ENCODE measurements at regions not wholly inside any gene's neighbourhood (a gene's known extent, or its start where the extent isn't known, plus 50 kb on each side); places are given as distances from the start of the nearest gene placed in this dataset.

DNA sequence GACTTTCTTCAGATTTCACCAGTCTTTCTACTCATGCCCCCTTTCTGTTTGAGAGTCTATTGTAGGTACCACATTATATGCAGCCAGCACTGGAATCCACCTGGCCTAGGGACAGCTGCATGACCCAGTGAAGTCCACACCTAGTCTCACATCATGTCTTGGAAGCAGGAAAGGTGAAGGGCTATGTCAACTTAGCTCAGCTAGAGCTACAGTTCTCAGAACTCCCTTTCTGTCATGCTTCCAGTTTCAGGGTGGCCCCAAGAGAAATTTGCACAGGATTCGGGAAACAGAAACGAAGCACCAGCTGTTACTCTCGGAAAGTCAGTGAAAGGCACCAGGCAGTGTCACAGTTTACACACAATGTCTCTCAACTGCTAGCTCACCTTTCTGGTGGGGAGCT lies 51.6 kb upstream of the NLRP1 start:
- DNase-seq (ENCODE audit: low read depth in 2 of 2) = no peak

DNA sequence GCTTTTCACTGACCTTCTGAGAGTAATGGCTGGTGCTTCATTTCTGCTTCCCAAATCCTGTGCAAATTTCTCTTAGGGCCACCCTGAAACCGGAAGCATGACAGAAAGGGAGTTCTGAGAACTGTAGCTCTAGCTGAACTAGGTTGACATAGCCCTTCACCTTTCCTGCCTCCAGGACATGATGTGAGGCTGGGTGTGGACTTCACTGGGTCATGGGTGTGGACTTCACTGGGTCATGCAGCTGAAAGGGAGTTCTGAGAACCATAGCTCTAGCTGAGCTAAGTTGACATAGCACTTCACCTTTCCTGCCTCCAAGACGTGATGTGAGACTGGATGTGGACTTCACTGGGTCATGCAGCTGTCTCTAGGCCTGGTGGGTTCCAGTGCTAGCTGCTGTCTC lies 54.3 kb upstream of the NLRP1 start:
- DNase-seq (ENCODE audit: low read depth in 2 of 2) = no peak

DNA sequence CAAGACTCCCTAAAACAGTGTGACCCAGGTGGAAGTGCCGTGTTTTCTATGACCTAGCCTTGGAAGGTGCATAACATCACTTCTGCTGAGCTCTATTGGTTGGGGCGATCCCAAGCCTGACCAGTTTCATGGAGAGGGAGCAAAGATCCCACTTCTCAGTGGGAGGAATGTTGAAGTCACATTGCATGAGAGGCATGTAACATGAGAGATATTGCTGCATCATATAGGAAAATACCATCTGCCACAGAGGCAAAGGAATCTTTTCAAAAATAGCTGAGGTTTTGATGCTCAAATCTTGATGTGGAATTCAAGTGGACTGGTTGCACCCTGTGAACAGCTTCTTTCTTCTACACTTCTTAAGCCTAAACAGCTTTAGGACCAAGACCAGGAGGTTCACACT lies 56.4 kb upstream of the NLRP1 start:
- no peak for DNase-seq (ENCODE audit: low read depth in 2 of 2)

DNA sequence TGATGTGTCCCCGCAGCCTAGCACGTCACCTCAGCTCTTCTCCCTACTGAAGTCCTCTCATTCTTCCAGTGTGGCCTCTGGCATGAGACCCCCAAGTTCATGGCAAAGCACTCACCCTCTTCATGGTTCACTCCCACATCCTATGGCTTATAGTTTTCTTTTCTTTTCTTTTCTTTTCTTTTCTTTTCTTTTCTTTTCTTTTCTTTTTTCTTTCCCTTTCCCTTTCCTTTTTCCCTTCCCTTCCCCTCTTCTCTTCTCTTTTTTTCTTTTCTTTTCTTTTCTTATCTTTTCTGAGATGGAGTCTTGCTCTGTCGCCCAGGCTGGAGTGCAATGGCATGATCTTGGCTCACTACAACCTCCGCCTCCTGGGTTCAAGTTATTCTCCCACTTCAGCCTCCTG lies 58.4 kb upstream of the NLRP1 start:
- no peak for DNase-seq (ENCODE audit: low read depth in 2 of 2)

DNA sequence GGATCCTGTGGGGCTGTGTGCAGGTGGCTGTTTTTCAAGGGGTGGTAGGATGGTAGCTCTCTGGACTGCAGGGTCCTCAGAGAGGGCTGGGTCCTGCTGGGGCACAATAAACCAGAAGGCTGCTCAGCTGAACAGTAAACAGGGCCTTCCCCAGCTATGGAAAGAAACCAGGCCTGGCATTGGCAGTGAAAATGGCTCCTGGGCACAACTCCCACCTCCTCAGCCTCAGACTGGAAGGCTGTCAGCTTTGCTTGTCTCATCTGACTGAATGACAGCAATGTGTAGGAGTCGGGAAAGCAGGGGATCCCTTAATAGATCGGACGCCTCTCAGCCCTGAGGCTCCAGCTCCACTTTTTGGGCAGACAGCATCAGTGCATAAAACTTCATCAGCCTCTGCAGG lies 59.8 kb upstream of the NLRP1 start:
- no peak for DNase-seq (ENCODE audit: low read depth in 2 of 2)

DNA sequence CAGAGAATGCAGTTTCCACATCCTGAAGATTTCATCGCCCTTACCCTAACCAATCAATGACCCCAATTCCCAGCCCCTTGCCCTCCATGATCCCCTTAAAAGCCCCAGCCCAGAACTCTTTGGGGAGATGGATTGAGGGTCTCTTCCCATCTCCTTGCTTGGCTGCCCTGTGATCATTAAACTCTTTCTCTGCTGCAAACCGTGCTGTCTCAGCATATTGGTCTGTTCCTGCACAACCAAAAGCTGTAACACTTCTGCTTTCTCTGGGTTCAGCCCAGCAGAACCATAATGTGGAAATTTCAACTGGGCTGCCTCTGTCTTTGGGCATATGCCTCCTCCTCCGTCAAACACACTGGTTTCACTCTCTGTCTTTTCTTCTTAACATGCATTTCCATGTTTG lies 67.0 kb upstream of the NLRP1 start:
- no peak for DNase-seq (ENCODE audit: low read depth in 2 of 2)

DNA sequence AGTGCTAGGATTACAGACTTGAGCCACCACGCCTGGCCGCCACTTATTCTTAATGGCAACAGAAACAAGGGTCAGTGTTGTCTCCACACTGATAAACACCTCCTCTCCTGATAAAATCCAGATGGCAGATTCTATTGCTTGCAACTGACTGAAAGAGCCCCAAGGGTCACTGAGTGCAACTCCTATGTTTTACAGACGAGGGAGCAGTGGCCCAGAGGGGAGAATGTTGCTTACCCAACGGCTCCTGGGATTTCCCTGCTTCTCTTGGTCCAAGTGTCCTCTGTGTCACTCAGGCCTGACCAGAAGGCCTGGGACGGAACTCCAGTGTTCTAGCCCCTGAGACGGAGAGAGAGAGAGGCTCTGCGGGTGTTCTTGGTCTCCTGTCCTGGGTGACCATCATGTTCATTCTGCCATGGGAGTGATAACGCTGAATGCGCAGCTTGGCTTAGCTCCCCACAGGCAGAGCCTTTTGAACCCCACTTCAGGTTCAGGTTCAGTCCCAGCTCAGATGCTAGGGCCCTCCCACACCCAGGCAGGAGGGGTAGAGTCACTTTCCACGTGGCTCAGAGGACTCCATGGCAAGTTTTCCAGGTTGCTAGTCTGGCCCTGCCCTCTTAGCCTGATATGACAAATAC lies 77.3 kb upstream of the NLRP1 start:
- DNase-seq (ENCODE audit: low read depth in 2 of 2) = no peak

DNA sequence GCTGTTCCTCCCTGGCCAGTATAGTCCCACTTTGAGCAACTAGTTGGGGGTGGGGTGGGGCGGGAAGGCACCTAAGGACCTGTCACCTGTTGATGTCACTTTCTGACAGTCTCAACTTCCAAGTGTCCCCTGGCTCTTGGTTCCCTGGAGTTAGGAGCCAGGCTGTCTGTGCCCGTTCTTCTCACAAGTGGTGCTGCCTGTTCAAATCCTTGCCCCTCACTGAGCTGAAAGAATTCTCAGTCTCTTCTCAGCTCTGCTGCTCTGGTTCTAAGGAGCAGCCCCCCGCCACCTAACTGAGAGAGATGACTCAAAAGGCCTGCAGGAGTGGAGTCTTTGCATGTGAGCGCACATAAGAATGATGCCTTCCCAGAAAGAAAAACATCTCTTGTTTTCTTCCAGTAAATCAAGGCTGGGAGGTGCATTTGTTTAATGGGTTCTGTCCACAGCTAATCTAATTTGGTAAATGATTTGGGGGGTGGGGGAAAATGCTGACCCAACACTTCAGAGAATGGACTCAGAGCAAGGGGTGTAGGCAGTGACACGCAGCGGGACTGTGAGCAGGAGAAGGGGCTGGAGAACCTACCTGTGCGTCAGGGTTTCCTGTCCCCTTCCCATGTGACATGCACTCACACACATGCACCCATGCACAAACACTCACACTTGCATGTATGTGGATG lies 78.2 kb upstream of the NLRP1 start:
- no peak for DNase-seq (ENCODE audit: low read depth in 2 of 2)

DNA sequence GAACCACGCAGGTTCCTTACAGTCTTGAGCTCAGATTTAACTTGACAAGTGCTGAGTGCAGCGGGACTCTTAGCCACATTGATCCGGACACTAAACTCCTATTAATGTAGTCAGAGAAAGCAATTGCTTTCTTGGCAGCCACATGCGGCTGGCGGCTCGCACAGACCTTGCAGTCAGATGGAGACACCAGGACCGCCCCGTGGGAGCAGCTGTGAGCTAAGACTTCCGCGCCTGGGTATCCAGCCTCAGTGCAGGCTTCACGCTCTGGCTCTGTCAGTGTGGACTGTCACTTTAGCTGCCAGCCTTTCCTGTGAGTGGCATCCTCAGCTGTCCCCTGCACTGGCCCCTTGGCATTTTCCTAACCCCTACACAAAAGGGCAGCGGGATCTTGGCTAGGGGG lies 80.9 kb upstream of the NLRP1 start:
- DNase-seq (ENCODE audit: low read depth in 2 of 2) = no peak

DNA sequence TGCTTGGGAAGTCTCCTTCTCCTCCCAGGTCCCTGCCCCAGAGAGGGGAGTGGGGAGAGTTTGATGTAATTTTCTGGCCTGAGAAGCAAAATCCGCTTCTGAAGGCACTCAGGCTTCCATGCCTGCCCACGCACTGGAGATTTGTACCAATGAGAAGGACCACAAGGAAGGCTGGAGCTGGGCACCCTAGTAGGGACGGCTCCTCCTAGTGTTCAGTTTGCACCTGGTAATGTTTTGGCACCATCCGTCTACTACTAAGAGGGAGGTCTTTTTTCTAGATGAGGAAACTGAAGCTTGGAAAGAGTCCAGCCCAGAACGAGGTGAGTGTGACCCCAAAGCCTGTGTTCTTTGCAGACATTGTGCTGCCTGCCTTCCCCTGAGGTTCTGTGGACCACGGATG lies 83.6 kb upstream of the NLRP1 start:
- DNase-seq (ENCODE audit: low read depth in 2 of 2) = no peak

DNA sequence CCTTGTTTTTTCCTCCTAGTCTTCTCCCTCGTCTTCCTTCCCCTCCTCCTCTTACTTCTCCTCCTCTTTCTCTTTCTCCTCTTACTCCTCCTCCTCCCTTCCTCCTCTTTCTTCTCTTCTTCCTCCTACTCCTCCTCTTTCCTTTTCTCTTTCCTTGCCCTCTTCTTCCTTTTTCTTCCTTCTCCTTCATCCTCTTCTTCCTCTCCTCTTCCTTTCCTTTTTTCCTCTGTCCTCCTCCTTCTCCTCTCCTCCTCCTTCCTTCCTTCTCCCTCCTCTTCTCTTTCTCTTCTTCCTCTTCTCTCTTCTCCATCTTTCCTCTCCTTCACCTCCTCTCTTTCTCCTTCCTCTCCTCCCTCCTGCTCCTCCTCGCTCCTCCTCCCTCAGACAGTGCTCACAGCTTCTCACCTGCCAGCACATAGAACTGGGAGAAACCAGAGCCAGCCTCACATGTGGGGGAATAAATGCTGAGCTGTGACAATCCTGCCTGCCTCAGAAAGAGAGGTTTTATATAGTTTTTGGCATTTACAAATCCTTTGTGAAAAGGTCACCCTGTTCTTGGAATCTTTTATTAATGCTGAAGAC lies 84.3 kb upstream of the NLRP1 start:
- no peak for DNase-seq (ENCODE audit: low read depth in 2 of 2)

DNA sequence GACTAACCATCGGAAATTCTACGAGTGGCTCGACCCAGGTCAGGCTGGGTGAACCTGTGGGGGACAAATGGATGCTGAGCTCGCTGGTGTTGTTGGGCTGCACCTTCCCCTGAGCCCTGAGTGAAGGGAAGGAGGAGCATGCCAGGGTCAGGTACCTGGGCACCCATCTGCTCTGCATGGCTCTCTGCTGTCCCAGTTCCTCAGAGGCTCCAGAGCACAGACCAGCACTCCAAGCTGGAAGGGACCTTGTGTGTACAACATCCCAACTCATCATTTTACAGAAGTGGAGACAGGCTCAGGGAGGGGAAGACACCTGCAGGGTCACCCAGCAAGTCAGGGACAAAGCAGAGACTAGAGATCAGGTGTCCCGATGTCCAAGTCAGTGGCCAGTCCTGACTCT lies 84.9 kb upstream of the NLRP1 start:
- no peak for DNase-seq (ENCODE audit: low read depth in 2 of 2)

DNA sequence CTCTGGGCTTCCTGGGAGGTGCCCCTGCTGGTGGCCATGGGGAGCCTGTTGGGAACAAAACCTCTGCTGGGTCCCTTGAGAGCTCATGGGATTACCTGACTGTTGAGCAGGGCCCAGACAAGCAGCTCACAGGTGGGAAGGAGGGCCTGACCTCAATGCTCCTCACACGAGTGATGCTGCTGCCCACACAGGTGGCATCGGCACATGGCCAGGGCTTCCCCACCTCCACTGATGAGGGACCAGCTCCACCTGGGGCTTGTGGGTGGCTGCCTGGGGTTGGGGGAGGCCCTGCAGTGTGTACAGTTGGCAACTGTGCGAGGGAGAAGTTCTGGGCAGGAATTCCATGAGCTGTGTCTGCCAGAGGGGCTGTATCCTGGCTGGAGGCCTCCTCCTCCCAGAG lies 87.8 kb upstream of the NLRP1 start:
- no peak for DNase-seq (ENCODE audit: low read depth in 2 of 2)

DNA sequence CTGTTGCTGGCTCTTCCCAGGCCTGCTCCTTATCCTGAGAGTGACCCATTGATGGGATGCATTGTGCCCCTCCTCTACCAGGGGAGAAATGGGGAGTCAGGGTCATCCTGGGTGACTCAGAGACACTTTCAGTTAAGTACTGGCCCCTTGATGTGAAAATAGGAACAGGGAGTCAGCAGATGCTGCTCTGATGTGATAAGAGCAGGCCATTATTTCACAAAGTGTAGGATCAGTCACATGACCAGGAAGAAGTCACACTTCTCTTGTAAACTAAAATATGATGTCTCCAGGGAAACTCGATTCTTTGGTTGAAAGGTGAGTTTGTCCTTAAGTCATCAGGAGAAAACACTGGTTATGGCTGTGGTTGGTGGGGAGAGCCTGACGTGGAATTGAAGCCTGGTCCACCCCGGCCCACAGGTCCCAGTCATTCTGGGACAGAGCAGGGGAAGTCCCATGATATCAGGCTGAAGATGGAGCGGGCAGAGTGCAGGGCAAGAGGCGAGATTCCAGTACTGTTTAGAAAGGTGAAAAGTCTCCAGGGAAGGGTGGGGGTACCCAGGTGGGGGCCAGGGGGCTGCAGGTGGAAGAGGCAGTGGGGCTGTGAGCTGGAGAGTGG lies 88.6 kb upstream of the NLRP1 start:
- DNase-seq (ENCODE audit: low read depth in 2 of 2) = no peak

DNA sequence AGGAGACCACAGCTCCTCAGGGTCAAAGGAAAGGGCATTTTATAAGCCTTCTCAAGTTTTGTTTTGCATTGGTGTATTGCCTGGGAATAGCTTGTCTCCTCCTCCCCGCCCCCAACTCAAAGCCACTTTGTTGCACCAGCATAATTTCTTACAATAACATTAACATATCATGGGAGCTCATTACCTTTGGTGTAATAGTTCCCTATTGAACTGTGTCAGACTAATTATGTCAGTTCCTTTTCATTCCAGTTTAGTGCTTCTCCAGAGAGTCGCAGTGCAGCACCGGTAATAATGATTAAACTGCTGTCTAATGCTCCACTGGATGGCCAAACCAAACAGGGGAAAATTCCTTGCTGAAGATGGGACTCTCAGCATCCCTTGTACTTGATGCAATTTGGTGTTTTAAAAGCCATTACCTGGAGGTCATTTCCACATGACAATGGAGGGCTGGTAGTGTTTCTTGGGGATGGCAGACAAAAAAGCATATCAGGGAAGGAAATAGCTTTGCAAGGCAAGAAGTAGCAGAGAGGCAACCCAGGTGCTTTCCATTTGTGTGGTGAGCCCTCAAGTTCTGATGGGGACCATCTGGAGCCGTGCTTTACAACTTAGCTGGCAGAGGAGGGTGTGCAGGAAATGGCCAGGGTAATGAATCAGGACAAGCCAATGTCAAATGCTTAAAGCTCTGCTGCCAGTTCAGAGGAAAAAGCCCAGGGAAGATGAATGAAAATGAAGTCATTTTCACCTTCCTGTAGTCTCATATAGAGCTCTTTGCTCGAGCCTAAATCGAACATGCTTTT lies 91.5 kb upstream of the NLRP1 start:
- DNase-seq (ENCODE audit: low read depth in 2 of 2) = no peak

DNA sequence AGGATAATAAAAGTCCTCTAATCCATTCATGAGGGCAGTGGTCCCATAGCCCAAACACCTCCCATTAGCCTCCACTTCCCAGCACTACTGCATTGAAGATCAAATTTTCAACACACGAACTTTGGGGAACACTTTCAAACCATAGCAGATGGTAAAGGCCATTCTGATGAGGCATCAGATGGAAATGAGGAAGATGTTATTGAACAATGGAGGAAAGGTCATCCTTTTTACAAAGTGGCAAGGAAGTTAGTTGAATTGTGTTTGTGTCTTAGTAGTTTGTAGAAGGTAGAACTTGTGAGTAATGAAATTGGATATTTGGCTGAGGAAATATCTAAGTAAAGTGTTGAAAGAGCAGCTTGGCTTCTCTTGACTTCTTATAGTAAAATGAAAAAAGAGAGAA lies 93.3 kb upstream of the NLRP1 start:
- no peak for DNase-seq (ENCODE audit: low read depth in 2 of 2)

DNA sequence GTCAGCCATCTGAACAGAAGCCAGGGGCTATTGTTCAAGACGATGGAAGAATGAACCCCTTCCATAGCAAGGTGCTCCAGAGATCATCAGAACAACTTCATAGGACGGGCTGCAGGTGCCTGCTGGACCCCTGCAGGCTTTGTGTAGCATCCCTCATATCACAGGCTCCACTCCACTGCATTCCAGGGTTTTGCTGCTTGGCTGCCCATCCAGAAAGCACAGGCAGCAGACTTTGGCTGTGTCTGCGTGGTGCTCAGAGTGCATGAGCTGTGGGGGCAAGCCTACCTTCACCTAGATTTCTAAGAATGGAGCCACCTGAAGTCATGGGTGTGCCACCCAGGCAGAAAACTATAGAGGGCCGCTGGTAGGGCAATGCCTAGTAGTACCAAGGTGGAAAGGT lies 93.9 kb upstream of the NLRP1 start:
- no peak for DNase-seq (ENCODE audit: low read depth in 2 of 2)

DNA sequence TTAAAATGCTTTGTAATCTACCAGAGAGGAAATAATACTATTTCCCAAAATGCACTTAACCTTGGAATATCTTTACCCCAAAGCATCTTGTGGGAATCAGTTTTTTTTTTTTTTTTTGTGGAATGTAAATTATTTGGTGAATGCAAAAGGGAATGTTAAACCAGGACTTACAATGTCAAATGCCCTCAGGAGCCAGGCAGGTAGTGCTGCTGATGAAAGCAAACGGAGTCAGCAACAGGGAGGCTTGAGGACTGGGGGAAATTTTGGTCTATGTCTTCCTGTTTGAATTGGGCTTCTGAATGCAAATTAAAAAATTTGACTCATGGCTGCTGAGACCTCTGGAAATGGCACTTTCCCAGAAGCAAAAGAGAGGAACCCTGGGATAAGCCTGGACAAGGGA lies 96.5 kb upstream of the NLRP1 start:
- DNase-seq (ENCODE audit: low read depth in 2 of 2) = no peak

DNA sequence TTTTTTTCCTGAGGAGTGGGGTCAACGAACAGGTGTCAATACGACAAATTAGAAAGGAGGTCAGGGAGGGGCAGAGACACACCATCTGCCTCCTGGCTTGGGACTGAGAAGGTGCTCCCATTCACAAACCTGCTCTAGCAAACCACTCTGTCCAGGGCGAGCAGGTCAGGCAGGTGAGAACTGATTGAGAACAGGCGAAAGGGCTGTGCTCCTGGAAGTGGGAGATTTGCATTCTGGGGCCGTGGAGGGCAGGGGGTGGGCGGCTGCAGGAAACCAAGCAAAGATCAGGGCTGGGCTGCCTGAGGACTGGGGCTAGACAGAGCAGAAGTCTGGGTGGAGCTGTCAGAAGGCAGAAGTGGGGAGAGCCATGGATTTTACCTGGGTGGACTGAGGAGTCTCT lies 98.9 kb upstream of the NLRP1 start:
- DNase-seq (ENCODE audit: low read depth in 2 of 2) = no peak

DNA sequence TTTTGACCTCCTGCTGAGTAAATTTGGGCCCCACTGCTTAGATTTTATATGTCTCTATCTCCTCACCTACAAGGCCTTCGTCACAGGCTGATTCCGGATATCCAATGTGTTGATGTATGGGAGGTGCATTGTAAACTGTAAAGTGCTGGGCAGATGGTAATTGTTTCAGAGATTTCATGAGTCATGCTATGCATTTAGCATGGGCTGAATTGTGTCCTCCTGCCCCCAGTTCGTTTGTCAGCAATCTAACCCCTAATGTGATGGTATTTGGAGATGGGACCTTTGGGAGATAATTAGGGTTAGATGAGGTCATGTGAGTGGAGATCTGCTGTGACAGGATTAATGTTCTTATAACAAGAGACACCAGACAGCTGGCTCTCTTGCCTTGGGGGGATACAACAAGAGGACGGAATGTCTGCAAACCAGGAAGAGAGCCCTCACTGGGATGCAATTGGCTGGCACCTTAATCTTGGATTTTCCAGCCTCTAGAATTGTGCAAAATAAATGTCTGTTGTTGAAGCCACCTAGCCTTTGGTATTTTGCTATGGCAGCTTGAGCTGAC lies 101.8 kb upstream of the NLRP1 start:
- DNase-seq (ENCODE audit: low read depth in 2 of 2) = no peak

DNA sequence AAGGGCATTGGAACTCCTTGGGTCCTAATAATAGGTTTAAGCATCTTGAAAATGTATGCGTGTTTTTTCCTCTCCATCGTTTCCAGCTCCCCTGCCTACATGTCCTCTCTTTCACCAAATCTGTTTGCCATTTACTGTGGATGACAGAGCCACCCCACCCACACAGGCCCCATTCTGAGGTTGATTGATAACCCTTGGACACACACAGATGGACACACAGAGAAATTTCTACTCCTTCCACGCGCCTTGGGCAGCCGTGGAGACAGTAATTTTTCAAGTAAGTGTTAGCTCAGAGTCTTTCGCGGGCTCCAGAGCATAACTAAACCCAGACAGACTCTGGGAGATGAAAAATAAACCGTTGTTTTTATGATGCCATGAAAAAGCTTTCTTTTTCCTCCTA lies 103.3 kb upstream of the NLRP1 start:
- DNase-seq (ENCODE audit: low read depth in 2 of 2) = no peak

DNA sequence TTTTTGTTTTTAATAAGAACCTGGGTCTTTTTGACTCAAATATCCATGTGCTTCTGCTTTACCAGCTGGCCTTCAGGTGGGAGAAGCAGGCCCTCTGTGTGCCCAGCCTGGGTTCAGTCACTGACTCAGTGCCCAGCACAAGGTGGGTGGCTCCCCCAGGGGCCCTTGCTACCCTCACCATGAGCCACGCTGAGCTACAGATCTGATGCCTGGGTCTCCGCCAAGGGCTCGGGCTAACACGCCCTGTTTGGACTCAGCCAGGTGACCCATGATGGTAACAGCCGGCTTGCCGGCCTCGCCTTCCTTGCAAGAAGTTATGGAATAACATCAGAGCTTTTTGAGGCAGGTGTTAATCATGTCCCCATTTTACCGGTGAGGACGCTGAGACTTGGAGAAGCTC lies 109.5 kb upstream of the NLRP1 start:
- no peak for DNase-seq (ENCODE audit: low read depth in 2 of 2)
